Kidney glomerular epithelial cell (primary cell): ENCODE measurements at regions not wholly inside any gene's neighbourhood (a gene's known extent, or its start where the extent isn't known, plus 50 kb on each side); places are given as distances from the start of the nearest gene placed in this dataset.

Source experiments
- DNase-seq: peaks from one replicate; lab custom pipeline; 2025; lab: John Stamatoyannopoulos, UW

DNA sequence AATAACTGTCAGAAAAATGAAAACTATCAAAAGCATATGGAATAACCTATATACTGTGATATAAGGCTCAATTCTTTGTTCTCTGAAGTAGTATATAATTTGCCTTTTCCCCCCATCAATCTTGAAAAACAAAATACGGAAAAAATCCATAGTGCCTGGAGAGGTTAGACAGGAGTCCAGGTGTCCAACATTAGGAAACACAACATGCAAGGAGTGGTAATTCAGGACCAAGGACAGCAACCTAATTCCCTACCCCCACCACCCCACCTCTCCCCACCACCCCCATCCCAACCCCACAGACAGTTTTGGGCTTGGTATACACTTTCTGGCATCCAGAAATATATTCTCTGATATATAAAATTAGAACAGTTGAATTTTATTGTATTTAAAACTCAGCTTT is 55.1 kb upstream of the SLC25A26 start:
- no peak for DNase-seq

DNA sequence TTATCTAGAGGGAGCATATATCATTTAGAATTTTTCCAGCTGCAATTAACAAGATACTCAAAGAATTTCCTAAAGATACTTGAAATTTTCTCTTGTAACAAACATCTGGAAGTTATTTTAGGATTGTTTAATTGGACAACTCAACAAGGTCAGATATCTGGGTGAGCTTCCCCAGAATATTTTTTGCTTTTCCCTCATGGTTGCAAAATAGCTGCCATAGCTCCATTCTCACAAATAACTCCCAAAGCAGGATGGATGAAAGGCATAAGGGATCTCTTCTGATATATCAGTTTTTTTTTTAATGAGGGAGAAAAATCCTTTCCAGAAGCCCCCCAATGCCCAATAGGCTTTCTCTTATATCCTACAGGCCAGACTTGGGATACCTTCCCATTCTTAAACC is 56.6 kb upstream of the SLC25A26 start:
- DNase-seq: no peak

DNA sequence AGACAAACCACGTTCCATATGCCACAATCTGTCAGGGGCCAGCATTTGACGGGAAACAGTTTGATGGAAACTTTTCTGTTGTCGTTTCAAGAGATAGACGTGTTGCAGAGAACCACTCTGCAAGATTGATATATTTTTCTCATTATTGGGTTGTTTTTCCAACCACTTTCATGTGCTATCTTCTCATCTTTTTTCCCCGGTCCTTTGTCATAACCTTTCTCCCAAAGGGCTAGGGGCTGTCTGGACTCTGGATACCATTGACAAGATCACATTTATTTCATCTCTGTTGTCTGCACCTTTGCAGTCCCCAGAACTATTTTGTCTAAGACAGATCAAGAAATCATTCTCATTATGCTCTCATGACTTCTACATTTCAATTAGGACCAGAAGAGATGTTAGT is 57.6 kb upstream of the SLC25A26 start:
- DNase-seq: no peak

DNA sequence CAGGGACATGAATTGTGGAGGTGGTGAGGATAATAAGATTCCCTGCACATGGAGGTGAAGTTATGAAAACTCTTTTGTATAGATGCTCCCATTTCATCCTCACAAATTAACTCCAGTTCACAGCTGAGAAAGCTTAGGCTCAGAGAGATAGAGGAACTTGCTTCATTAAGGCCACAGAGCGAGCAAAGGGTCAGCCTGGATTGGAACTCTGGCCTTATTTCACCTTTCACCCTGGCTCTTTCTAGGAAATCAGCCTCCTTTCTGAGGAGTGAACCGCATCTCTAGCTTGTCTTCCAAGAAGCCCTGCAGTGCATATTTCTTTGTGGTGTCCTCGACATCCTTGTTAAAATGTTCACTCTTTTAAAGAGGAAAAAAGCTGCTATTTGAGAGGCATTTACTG is 58.0 kb upstream of the SLC25A26 start:
- no peak for DNase-seq

- no peak for DNase-seq
These were observed 61.7 kb upstream of the SLC25A26 start for GRCh38 chr3:66158933-66159683.

GRCh38 chr3:66154444-66154861 is 66.3 kb upstream of the SLC25A26 start:
- no peak for DNase-seq

DNA sequence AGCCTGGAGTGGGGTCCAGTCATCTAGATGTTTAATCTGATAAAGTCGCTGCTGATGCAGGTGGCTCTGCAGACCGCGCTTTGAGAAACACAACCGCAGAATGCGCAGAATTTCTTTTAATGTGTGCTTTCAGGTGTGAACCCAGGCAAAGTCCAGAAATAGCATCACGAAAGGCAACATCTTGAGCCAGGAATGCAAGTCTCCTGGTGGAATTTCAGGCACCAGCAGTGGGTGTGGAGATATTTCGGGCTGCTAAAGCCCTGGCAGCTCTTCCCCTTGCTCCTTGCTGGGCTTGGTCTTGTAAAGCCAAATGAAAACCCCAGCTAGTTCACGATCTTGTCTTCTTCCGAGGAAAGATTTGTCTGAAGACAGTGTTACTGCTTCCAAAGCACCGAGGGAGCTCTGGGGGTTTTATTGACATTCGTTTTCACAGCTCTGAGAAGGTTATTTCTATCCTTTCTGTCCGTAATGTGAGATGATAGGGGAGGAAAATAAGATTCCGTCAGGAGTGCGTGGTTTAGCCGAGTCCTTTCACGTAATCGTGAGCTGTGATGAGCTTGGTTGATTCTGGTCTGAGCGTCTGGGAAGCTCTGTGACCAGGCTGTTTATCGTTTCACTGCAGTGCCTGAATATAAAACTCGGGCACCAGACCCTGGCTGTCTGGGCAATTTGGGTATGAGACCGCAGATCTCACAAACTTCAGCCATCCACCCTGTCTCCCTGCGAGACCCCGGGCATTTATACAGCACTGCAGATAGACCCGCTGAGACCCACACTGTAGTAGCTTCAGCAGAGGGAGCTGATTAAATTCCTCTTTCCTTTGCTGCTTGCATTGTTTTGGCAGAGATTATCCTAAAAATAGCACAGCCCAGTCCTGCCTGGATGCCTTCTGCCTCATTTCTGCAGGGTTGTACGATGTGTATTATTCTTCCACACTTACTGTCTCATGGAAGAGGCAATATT is 67.0 kb upstream of the SLC25A26 start:
- peak; percentile 5 for DNase-seq

- DNase-seq: no peak
These were observed 68.5 kb upstream of the SLC25A26 start for GRCh38 chr3:66152336-66152735.

DNA sequence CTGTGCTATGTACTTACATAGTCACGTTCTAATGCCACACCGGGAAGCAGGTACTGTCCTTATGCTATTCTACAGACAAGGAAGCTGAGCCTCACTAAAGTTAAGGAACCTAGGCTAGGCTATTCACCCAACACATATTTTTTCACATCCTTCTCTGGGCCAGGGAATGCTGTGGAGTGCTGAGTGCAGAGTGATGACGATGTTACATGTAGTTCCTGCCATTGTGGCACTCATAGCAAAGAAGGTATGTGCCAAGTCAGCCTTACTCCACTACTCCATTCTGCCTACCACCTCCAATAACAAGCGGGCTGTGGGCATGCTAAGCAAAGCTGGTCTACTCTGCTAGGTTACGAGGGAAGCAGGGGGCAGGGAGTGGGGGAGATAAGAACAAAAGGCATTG is 69.8 kb upstream of the SLC25A26 start:
- DNase-seq: no peak

GRCh38 chr3:66149269-66149668 is 71.5 kb upstream of the SLC25A26 start:
- no peak for DNase-seq

DNA sequence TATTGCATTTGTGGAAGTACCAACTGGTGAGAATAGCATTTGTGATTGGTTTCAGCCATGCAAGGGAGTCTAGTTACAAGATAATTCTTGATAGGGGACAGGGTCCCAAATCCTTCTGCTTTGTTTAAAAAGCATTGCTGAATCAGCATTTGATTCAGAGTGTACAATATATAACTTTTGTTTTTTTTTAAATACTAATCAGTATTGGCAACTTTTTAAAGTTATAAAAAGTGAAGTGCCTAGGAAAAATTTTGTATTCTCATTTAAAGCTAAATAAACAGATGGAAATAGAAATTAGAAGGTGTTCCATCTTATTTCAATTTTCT is 75.4 kb upstream of the SLC25A26 start:
- DNase-seq: no peak

DNA sequence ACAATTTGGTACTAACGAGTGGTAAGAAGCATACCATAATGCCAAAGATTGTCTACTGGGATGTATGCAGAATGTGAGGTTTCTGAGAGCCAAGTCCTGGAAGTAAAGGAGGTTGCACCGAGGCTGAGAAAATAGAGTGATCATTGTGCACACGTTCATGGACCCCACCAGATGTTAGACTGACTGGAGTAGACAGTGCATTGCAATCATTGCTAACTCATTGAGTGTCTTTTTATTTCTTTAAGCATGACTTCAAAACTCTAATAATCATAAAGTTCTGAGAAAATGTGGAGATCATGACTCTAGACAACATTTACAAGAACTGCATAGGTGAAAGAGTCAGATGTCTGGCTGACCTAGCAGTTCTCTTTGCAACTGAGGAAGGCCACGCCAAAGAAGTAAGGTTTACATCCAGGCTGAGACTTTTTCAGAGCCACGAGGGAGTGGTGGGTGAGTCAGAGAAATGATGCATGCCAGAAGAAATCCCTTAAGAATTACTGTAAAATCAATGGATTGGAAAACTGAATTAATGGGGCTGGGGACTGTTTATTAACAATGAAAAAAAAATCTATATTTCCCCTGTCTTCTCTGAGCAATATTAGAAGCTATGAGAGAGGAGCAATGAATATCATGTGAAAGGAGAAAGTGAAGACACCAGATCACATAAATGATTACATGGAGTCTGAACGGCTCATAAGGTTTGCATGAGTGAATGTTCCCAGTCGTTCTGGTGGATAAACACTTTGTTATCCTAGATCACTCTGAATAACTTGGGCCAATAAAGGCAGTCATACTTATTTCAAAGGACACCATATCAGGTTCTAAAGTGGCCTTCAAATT is 76.0 kb upstream of the SLC25A26 start:
- DNase-seq: peak; percentile 71

DNA sequence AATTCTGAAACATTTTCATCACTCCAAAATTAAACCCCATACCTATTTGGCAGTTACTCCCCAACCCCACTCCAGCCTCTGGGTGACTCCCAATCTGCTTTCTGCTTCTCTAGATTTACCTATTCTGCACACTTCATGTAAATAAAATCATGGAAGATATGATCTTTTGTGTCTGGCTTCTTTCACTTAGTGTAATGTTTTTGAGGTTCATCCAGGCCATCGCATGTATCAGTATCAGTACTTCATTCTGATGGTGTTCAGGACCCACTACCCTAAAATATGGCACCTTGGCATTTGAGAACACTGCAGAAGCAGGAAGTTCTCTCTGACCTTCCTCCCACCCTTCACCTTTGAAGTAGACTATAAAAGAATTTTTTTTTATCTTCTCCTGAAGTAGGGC is 78.7 kb upstream of the SLC25A26 start:
- DNase-seq: no peak

GRCh38 chr3:66140743-66141372 is 79.9 kb upstream of the SLC25A26 start:
- peak; percentile 27 for DNase-seq

DNA sequence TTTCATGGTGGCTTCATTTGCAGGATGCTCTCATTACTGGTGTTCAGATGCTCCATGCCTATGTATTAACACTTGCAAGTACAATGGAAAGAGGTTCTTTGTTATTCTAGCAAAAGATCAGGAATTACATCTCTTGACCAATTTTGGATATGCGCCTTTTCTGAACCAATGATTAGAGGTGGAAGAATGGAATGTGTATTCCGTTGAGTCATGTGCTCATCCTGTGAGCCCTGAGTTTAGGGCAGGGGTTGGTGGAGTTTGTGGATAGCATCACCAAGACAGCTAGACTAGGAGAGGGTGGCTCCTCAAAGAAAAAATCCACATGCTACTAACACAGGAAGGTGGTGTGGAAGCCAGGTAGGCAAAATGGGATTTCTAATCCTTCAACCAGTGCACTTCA is 80.7 kb upstream of the SLC25A26 start:
- no peak for DNase-seq

DNA sequence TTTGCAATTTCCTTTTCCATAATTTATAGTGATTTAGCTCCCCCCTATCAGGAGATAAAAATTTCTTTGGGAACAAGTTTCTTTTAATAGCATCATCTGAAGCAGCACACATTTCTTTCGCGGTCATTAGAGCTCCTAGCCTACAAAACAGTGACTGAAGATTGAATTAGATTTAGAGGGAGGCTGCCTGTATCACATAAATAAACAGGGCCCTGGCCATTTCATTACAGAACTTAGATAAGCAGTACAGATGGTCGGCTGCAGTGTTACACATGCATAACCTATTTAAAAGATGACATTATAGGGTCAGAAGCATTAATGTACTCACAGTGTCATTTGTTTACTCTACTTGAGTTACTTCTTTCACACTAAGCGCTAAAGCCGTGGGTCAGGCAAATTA is 81.4 kb upstream of the SLC25A26 start:
- no peak for DNase-seq

DNA sequence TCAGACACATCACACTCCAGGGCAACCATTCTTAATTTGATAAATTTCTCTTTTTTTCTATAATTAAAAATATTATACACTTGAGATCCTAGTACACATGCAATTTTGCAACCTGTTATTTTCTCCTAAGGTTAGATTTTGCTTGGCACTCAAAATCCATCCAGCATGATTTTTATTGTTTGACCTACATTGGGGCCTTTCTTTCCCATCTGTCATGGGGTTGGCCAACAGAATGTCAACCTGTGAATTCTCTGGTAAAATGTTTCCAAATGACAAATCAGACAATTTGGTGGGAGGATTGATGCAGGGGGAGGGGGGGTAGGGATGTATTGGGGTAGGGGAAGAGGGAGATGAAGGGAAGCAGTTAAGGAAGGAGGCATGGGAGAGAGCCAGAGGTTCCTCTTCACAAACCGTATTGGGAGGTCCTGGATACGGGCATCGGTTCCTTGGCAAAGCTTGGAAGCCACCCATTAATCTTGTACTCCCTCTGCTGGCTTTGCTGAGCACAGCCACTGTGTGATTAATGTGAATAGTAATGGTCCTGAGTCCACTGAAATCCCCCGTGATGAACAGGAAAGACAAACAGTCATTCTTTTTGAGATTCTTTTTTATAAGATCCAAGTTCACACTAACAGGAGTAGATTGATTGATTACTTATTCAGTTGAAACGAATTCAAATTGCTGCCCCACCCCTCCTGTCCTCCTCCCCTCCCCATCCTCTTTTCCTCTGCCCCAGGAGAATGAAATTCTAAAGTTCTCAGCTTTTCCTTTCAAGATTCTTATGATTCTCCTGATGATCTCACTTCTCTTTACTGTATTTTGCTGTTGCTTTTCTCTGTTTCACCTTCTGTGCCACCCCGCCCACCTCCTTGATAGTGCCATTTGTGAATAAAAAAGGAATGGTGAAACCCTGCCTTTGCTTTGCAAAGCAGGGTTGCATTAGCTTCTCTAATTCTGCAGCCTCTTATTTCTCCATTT is 82.2 kb upstream of the SLC25A26 start:
- DNase-seq: peak; percentile 78

- DNase-seq: no peak
These were observed 84.2 kb upstream of the SLC25A26 start for GRCh38 chr3:66136597-66136996.

- no peak for DNase-seq
These were observed 86.9 kb upstream of the SLC25A26 start for GRCh38 chr3:66133853-66134445.

DNA sequence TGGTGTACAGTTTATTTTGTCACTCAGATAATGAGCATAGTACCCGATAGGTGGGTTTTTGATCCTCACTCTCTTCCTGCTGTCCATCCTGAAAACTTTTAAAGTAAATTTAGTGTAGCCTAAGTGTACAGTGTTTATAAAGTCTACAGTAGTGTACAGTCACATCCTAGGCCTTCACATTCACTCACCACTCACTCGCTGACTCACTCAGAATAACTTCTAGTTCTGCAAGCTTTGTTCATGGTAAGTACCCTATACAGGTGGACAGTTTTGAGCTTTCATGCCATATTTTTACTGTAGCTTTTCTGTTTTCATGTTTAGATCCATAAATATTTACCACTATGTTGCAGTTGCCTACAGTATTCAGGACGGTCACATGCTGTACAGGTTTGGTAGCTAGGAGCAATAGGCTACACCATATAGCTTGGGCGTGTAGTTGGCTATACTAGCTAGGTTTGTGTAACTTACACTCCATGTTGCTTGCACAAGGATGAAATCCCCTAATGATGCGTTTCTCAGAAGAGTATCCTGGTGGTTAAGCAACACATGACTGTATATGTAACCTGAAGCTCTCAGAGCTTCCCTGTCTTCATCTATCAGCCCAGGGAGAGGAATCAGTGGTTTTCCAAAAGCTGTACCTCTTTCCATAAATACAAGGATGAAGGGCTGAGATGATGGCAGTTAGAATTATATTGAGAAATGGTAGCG is 87.6 kb upstream of the SLC25A26 start:
- DNase-seq: peak; percentile 54
